Lung microvascular endothelial cell (primary cell): ENCODE measurements at regions not wholly inside any gene's neighbourhood (a gene's known extent, or its start where the extent isn't known, plus 50 kb on each side); places are given as distances from the start of the nearest gene placed in this dataset.

Experiments
- DNase-seq, 2 donors: peaks; one replicate each; pipeline versions ENCODE4 v3.0.0 to v3.0.0-alpha.2; 2010; ENCODE audit warnings: low read depth in 2 of 2

DNA sequence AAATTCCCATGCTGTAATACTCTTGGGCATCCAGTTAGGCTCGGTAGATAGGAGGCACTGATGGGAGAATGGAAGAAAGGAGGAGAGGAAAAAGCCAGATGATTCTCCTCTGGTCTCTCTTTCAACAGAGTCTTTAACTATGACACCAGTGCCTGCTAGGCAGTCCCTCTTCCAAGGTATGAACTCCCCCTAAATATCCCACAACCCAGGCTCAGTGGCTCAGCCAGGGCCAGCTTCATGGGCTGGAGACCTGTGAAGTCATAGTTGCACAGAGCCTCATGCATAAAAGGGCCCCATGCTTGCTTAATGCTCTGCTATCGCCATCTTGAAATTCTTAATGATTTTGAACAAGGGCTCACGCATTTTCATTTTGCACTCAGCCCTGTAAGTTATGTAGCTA is 869.2 kb upstream of the GCFC2 start:
- no peak for DNase-seq

- DNase-seq: no peak
Observed at GRCh38 chr2:76572981-76573380, 862.3 kb upstream of the GCFC2 start.

GRCh38 chr2:76569819-76570218 is 859.1 kb upstream of the GCFC2 start:
- DNase-seq: no peak

- DNase-seq: no peak
Observed at GRCh38 chr2:76567478-76567877, 856.8 kb upstream of the GCFC2 start.

DNA sequence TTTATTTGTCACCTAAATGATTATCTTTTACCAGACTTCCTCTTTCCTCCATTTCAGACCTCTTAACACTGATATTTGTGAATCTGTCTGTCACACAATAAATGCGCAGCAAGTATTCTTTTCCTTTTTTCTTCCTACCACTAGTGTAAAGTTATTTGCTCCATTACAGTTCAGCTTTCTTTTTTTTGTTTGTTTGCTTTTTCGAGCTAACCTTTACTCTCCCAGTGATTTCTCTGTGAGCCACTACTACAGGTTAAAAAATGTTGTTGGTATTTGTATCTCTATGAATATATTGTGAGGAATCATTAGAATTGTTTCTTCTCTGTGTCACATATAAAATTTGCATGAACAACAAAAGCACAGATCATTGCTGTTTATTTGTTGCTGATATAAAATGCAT is 854.0 kb upstream of the GCFC2 start:
- DNase-seq: no peak

DNA sequence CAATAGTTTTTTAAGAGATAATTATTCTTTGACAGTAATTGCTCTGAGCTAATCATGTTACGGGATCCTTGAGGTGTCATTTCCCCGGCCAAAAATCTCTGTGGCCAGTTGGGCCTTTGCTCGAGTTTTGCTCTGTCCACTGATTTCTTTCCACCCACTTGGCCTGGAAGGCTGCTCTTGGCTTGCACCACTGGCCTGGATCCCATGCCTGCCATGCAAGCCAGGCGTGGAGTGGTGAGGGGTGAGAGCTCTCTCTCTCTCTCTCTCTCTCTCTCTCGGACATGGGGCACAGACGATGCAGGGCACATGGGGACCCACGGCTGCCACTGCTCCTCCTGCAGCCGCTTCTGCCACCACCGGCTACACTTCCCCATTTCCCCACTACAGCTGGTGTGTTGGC is 853.0 kb upstream of the GCFC2 start:
- DNase-seq: no peak

- no peak for DNase-seq
Observed at GRCh38 chr2:76558157-76558556, 847.4 kb upstream of the GCFC2 start.

DNA sequence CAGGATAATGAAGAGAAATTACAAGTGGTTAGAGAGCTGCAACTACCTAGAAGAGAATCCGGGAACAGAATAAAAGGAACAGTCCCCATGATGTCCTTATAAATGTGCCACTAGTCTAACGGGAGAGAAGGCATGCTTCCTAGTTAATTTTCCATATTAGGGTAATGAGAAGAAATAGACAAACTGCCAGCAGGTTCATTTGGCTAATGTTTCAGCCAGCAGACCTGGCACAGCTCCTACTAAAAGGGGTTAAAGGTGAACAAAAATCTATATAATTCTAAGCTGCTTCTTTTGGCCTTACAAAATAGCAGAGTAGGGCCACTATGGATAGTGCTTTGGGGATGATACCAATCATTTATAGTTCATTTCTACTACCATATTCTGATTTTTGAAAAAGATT is 845.3 kb upstream of the GCFC2 start:
- DNase-seq: no peak

GRCh38 chr2:76546207-76546606 is 835.5 kb upstream of the GCFC2 start:
- DNase-seq: no peak

- DNase-seq: no peak
Observed at GRCh38 chr2:76544901-76545300, 834.2 kb upstream of the GCFC2 start.

- no peak for DNase-seq
Observed at GRCh38 chr2:76517574-76517909, 806.8 kb upstream of the GCFC2 start.

- no peak for DNase-seq
Observed at GRCh38 chr2:76516861-76517573, 806.3 kb upstream of the GCFC2 start.

- no peak for DNase-seq
Observed at GRCh38 chr2:76512201-76512820, 801.6 kb upstream of the GCFC2 start.

GRCh38 chr2:76506538-76506937 is 795.8 kb upstream of the GCFC2 start:
- DNase-seq: no peak

GRCh38 chr2:76501641-76502040 is 790.9 kb upstream of the GCFC2 start:
- no peak for DNase-seq

GRCh38 chr2:76498360-76498759 is 787.6 kb upstream of the GCFC2 start:
- DNase-seq: no peak

DNA sequence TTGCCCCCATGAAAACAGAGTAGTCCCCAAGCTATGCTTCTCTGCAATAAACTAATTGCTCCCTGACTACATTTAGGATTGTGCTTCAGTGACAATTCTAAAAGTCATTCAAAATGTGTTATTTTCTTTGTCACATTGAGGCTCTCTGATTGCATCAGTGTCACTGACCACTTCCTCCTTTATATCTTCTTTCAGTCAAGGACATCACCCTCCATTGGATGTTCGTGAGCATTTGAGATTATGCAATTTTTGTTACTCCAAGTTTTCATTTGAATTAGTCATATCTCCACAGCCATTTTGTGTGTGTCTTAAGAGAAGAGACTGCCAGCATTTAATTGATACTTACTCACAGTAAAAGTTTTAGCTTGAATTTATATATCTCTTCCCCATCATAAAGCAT is 780.8 kb upstream of the GCFC2 start:
- DNase-seq: no peak

DNA sequence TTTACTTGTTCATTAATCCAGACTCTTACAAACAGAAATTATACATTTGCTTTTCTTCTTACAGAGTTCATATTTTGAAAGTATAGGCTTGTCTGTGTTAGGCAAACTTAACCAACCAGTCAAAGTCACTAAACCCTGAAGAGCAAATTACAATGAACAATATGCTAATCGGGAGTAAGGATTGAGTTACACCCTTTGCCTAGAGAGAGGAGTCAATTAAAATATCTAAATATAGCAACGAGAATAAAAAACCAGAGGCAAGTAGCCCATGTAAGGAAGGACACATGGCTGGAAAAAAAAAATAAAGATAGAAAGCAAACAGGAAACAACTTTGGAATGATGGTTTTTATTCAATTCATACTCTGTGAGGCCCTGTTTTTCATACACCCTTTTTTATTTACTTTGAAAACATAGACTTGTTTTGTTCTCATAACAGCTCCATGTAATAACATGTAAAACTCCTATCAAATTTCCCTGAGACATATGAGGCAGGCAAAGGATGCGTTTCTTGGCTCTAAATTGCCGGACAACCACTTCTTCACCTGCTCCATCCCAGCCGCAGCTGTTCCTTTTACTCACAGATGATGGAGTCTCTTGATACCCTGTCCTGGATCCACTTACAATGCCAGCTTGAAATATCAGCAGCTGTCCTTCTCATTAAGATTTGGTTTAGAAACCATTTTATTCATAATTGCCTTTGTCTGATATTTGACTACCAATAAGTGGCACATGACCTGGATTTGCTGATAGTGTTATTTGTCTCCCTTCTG is 767.7 kb upstream of the GCFC2 start:
- no peak for DNase-seq

GRCh38 chr2:76472946-76473345 is 762.2 kb upstream of the GCFC2 start:
- DNase-seq: no peak

- no peak for DNase-seq
Observed at GRCh38 chr2:76469066-76469465, 758.4 kb upstream of the GCFC2 start.

GRCh38 chr2:76467326-76467725 is 756.6 kb upstream of the GCFC2 start:
- DNase-seq: no peak

DNA sequence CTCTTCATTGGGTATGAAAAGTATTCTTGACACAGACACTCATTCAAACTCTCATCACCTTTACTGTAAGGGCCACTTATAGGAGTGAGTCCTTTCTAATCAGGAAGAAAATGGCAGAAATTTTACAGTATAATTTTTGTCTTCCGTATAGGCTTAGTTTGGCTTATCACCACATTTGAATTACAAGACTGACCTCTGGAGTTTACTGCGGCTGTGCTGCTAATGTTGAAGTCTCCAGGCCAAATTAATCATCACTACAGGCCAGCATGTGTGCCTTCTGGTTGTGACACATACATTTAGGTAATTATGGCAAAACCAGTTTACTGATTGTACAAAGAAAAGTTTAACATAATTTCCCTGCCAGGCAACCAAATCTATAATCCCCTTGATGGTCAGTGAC is 753.6 kb upstream of the GCFC2 start:
- no peak for DNase-seq

DNA sequence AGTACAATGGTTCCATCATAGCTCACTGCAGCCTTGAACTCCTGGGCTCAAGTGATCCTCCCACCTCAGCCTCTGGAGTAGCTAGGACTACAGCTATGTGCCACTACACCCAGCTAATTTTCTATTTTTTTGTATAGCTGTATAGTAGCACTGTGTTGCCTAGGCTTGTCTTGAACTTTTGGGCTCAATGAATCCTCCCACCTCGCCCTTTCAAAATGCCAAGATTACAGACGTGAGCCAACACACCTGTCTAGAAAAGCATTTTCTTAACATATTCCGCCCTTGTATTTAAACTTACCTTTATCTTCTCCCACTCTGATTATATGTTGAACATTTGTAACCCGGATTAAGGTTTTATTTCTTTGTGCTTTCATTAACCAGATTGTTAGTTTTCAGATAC is 750.7 kb upstream of the GCFC2 start:
- DNase-seq: no peak
